ENCODE measurements at regions not wholly inside any gene's neighbourhood (a gene's known extent, or its start where the extent isn't known, plus 50 kb on each side); places are given as distances from the start of the nearest gene placed in this dataset.

GRCh38 chr10:118445535-118445934, 103.4 kb upstream of the FAM204A start:
- H3K9me3 ChIP-seq, result no peaks in the 10 kb centered on the region
- no peaks in the 10 kb centered on the region for H3K36me3 ChIP-seq
- no peak overlapping the region for H3K27ac ChIP-seq
- TF ChIP-seq CTCF (IDR thresholded peaks at IDR 0.05) (no peak), POLR2A (IDR thresholded peaks at IDR 0.05) (no peak)
- H3K27me3 ChIP-seq, result no peaks in the 10 kb centered on the region
- no peak overlapping the region for H3K4me3 ChIP-seq
- no peaks in the 10 kb centered on the region for H3K4me1 ChIP-seq
- DNase-seq, result no peak

- no peaks in the 10 kb centered on the region for H3K27me3 ChIP-seq
- H3K27ac ChIP-seq, result no peak overlapping the region
Measured at GRCh38 chr10:118444069-118444468, 101.9 kb upstream of the FAM204A start.

GRCh38 chr10:118442032-118442431, 99.9 kb upstream of the FAM204A start:
- no peaks in the 10 kb centered on the region for H3K4me1 ChIP-seq
- no peak overlapping the region for H3K4me3 ChIP-seq
- no peak overlapping the region for H3K27ac ChIP-seq

More at GRCh38 chr10:118444069-118444468, 101.9 kb upstream of the FAM204A start:
- no peak overlapping the region for H3K4me3 ChIP-seq
- H3K4me1 ChIP-seq, result no peaks in the 10 kb centered on the region
- TF ChIP-seq POLR2A (IDR thresholded peaks at IDR 0.05) (no peak), CTCF (IDR thresholded peaks at IDR 0.05) (no peak)
- H3K9me3 ChIP-seq, result no peaks in the 10 kb centered on the region
- no peak for DNase-seq
- no peaks in the 10 kb centered on the region for H3K36me3 ChIP-seq

GRCh38 chr10:118439824-118440223, 97.7 kb upstream of the FAM204A start:
- TF ChIP-seq CTCF (IDR thresholded peaks at IDR 0.05) (no peak), POLR2A (IDR thresholded peaks at IDR 0.05) (no peak)
- Histone ChIP-seq H3K27ac (no peak overlapping the region), H3K4me1 (no peaks in the 10 kb centered on the region), H3K9me3 (no peaks in the 10 kb centered on the region), H3K27me3 (no peaks in the 10 kb centered on the region), H3K4me3 (no peak overlapping the region), H3K36me3 (no peaks in the 10 kb centered on the region)
- no peak for DNase-seq

More at GRCh38 chr10:118442032-118442431, 99.9 kb upstream of the FAM204A start:
- no peaks in the 10 kb centered on the region for H3K36me3 ChIP-seq
- H3K27me3 ChIP-seq, result no peaks in the 10 kb centered on the region
- TF ChIP-seq POLR2A (IDR thresholded peaks at IDR 0.05) (no peak), CTCF (IDR thresholded peaks at IDR 0.05) (no peak)
- DNase-seq, result no peak
- H3K9me3 ChIP-seq, result no peaks in the 10 kb centered on the region

GRCh38 chr10:118436742-118437141, 94.6 kb upstream of the FAM204A start:
- TF ChIP-seq CTCF (IDR thresholded peaks at IDR 0.05) (no peak), POLR2A (IDR thresholded peaks at IDR 0.05) (no peak)
- Histone ChIP-seq H3K27ac (no peak overlapping the region), H3K36me3 (no peaks in the 10 kb centered on the region), H3K4me3 (no peak overlapping the region), H3K4me1 (no peaks in the 10 kb centered on the region), H3K9me3 (no peaks in the 10 kb centered on the region), H3K27me3 (no peaks in the 10 kb centered on the region)
- no peak for DNase-seq

GRCh38 chr10:118430190-118430589, 88.1 kb upstream of the FAM204A start:
- H3K4me3 ChIP-seq, result no peak overlapping the region
- no peaks in the 10 kb centered on the region for H3K9me3 ChIP-seq
- H3K27ac ChIP-seq, result no peak overlapping the region
- H3K4me1 ChIP-seq, result no peaks in the 10 kb centered on the region
- TF ChIP-seq CTCF (IDR thresholded peaks at IDR 0.05), result no peak
- no peak for TF ChIP-seq POLR2A (IDR thresholded peaks at IDR 0.05)
- H3K36me3 ChIP-seq, result no peaks in the 10 kb centered on the region
- DNase-seq, result no peak
- no peaks in the 10 kb centered on the region for H3K27me3 ChIP-seq

Data from Peyer's patch (tissue), 4 donors.